SJCRH30 (cell line): ENCODE measurements at regions not wholly inside any gene's neighbourhood (a gene's known extent, or its start where the extent isn't known, plus 50 kb on each side); places are given as distances from the start of the nearest gene placed in this dataset.

Experiments used
- DNase-seq, 2 experiments: peaks; one replicate each; pipeline ENCODE4 v3.0.0-alpha.2; 2015 to 2020
- H3K27ac ChIP-seq: fragments of 250-450 bp; sonication (Bioruptor Pico); 2 replicates; pipeline ENCODE4 v1.5.1; 2020; ENCODE audit warnings: mild to moderate bottlenecking, moderate library complexity
- H3K27me3 ChIP-seq: fragments of 250-450 bp; sonication (Bioruptor Pico); 2 replicates; pipeline ENCODE4 v1.5.1; 2020; ENCODE audit warnings: mild to moderate bottlenecking, moderate library complexity
- H3K36me3 ChIP-seq: fragments of 250-450 bp; sonication (Bioruptor Pico); 2 replicates; pipeline ENCODE4 v1.5.1; 2020; ENCODE audit warnings: mild to moderate bottlenecking, moderate library complexity
- H3K4me1 ChIP-seq: fragments of 250-450 bp; sonication (Bioruptor Pico); 2 replicates; pipeline ENCODE4 v1.5.1; 2020; ENCODE audit warnings: mild to moderate bottlenecking, moderate library complexity
- H3K4me3 ChIP-seq: fragments of 250-450 bp; sonication (Bioruptor Pico); 2 replicates; pipeline ENCODE4 v1.5.1; 2020; ENCODE audit warnings: mild to moderate bottlenecking, moderate library complexity
- H3K9me3 ChIP-seq: fragments of 250-450 bp; sonication (Bioruptor Pico); replicated peaks from 2 replicates; pipeline ENCODE4 v1.5.1; 2020; ENCODE audit warnings: mild to moderate bottlenecking, moderate library complexity

DNA sequence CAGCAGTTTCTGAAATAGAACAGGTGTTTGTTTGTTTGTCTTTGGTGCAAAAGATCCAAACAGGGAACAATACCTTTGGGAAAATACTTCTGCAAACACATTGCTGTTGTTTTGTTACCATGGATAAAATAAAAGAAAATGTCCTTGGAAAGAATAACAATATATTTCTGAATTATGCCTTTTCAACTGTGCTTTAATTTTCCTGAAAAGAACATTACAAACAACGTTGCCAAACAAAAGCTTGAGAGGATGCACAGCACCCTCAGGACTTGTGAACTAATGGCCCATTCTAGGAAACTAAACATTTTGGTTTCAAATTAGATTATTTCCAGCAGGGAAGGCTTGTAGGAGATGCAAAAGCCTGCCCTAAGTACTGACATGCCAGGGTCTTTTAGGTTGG lies 967.2 kb downstream of the TLE4 start:
- H3K27me3 ChIP-seq, result no peaks in the 10 kb centered on the region
- H3K9me3 ChIP-seq, result no peaks in the 10 kb centered on the region
- no peaks in the 10 kb centered on the region for H3K36me3 ChIP-seq
- no peak overlapping the region for H3K27ac ChIP-seq
- DNase-seq, result no peak
- no peaks in the 10 kb centered on the region; the same call in 1 of the 2 replicates for H3K4me1 ChIP-seq
- no peak overlapping the region for H3K4me3 ChIP-seq

DNA sequence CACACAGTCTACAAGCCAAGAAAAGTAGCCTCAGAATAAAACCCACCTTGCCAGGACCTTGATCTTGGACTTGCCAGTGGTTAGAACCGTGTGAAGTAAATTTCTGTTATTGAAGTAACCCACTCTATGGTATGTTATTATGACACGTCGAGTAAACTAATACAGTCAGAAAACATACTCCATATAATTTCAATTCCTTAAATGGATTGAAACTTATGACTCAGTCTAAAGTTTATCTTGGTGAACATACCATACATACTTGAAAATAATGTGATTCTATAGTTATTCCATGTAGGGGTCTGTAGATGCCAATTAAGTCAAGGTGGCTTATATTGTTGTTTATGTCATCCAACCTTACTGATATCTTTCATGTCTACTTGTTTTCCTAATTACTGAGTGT lies 950.7 kb downstream of the TLE4 start:
- H3K4me3 ChIP-seq, result no peak overlapping the region
- H3K27ac ChIP-seq, result no peak overlapping the region
- DNase-seq, result no peak
- H3K27me3 ChIP-seq, result no peaks in the 10 kb centered on the region
- H3K9me3 ChIP-seq, result peaks cover 13% of the 10 kb centered on the region; the same call in 1 of the 2 replicates
- H3K36me3 ChIP-seq, result no peaks in the 10 kb centered on the region
- H3K4me1 ChIP-seq, result no peaks in the 10 kb centered on the region

DNA sequence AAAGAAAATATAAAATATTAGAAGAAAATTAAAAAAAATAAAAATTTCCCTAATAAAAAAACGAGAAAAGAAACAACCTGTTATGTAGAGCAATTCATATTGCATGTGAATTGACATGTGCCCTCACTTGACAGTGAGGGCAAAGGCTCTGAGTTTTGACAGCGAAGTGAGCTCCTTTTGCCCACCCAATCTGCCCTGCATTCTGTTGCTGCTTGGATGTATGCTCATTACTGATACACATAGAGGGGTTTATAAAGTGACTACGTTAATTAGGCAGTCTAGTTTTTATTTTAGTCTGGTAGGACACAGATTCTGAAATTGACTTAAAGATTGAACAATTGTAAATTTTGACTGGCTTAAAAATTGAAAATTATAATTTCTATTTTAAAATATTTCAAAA lies 949.4 kb downstream of the TLE4 start:
- no peaks in the 10 kb centered on the region for H3K4me1 ChIP-seq
- H3K36me3 ChIP-seq, result no peaks in the 10 kb centered on the region
- DNase-seq, result no peak
- H3K27me3 ChIP-seq, result no peaks in the 10 kb centered on the region
- H3K9me3 ChIP-seq, result peaks cover 6% of the 10 kb centered on the region; the same call in 1 of the 2 replicates
- no peak overlapping the region for H3K4me3 ChIP-seq
- no peak overlapping the region for H3K27ac ChIP-seq

DNA sequence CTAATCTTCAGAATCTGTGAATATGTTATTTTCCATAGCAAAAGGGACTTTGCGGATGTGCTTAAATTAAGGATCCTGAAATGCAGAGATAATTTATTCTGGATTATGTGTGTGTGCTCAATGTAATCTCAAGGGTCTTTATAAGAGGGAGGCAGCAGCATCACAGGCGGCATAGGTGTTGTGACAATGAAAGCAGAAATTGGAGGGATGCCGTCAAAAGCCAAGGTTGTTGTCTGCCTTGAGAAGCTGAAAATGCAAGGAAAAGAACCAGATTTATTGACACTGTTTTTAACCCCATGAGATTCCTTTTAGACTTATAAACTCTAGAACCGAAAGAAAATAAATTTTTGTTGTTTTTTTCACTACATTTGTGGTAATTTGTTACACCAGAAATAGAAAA lies 948.5 kb downstream of the TLE4 start:
- DNase-seq, result no peak
- Histone ChIP-seq H3K4me3 (no peak overlapping the region), H3K36me3 (no peaks in the 10 kb centered on the region), H3K27me3 (no peaks in the 10 kb centered on the region), H3K27ac (no peak overlapping the region), H3K4me1 (no peaks in the 10 kb centered on the region), H3K9me3 (peaks cover 9% of the 10 kb centered on the region; the same call in 1 of the 2 replicates)

DNA sequence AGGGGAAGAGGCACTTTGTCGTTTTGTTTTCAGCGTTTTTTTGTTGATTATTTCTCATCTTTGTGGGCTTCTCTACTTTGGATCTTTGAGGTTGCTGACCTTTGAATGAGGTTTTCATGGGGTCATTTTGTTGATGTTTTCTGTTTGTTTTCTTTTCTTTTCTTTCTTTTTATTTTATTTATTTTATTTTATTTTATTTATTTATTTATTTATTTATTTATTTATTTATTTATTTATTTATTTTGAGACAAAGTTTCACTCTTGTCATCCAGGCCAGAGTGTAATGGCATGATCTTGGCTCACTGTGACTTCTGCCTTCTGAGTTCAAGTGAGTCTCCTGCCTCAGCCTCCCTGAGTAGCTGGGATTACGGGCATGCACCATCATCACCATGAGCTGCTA lies 946.7 kb downstream of the TLE4 start:
- no peak overlapping the region for H3K27ac ChIP-seq
- H3K4me1 ChIP-seq, result no peaks in the 10 kb centered on the region
- DNase-seq, result no peak
- H3K36me3 ChIP-seq, result no peaks in the 10 kb centered on the region
- no peaks in the 10 kb centered on the region for H3K27me3 ChIP-seq
- H3K4me3 ChIP-seq, result no peak overlapping the region
- H3K9me3 ChIP-seq, result peaks cover 7% of the 10 kb centered on the region; the same call in 1 of the 2 replicates

DNA sequence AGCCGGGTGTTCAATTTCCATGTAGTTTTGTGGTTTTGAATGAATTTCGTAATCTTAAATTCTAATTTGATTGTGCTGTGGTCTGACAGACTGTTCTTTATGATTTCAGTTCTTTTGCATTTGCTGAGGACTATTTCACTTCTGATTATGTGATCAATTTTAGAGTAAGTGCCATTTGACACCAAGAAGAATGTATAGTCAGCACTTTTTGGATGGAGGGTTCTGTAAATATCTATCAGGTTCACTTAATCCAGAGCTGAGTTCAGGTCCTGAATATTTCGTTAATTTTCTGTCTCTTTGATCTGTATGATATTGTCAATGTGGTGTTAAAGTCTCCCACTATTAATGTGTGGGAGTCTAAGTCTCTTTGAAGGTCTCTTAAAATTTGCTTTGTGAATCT lies 944.9 kb downstream of the TLE4 start:
- H3K9me3 ChIP-seq, result peaks cover 5% of the 10 kb centered on the region; the same call in 1 of the 2 replicates
- H3K27ac ChIP-seq, result no peak overlapping the region
- H3K27me3 ChIP-seq, result no peaks in the 10 kb centered on the region
- no peaks in the 10 kb centered on the region for H3K4me1 ChIP-seq
- H3K4me3 ChIP-seq, result no peak overlapping the region
- DNase-seq, result no peak
- H3K36me3 ChIP-seq, result no peaks in the 10 kb centered on the region

DNA sequence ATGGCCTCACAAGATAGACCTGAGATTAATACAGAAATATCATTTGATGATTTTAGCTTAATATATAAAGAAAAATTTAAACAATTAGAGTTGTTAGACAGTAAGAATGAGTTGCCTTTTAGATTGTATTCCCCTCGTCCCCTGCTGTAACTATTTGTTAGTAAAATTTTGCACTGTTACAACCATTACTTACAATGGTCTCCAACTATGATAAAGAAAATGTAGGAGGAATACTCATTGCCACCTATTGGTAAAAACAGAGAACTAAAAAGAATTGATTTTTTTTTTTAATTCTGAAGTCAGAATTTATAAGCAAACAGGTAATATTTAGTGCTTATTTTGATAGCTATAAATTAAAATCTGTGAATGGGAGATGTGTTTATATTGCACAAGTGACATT lies 937.6 kb downstream of the TLE4 start:
- Histone ChIP-seq H3K4me1 (peaks cover under 1% of the 10 kb centered on the region; the same call in 1 of the 2 replicates), H3K27ac (no peak overlapping the region), H3K36me3 (no peaks in the 10 kb centered on the region), H3K9me3 (no peaks in the 10 kb centered on the region), H3K27me3 (no peaks in the 10 kb centered on the region), H3K4me3 (no peak overlapping the region)
- no peak for DNase-seq

DNA sequence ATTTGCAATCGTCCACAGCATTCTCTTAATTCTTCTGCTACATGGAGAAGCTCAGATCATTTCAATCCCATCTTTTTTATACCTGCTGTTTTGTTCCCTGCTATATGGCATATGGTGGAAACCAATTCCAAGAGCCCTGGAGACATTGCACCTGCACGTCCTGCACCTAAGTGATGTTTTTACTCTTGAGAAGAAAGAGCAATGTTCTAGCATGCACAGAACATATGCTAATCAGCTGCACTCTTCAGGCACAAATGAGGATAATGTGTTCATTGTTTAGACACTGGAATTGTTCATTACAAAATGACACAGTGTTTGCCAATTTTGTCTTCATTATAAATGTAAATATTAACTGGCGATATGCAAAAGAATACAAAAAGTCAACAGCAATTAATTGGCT lies 935.8 kb downstream of the TLE4 start:
- no peak overlapping the region for H3K4me3 ChIP-seq
- H3K4me1 ChIP-seq, result peaks cover 11% of the 10 kb centered on the region
- no peaks in the 10 kb centered on the region for H3K36me3 ChIP-seq
- H3K27ac ChIP-seq, result no peak overlapping the region
- no peaks in the 10 kb centered on the region for H3K27me3 ChIP-seq
- no peak for DNase-seq
- H3K9me3 ChIP-seq, result no peaks in the 10 kb centered on the region; the same call in 1 of the 2 replicates

DNA sequence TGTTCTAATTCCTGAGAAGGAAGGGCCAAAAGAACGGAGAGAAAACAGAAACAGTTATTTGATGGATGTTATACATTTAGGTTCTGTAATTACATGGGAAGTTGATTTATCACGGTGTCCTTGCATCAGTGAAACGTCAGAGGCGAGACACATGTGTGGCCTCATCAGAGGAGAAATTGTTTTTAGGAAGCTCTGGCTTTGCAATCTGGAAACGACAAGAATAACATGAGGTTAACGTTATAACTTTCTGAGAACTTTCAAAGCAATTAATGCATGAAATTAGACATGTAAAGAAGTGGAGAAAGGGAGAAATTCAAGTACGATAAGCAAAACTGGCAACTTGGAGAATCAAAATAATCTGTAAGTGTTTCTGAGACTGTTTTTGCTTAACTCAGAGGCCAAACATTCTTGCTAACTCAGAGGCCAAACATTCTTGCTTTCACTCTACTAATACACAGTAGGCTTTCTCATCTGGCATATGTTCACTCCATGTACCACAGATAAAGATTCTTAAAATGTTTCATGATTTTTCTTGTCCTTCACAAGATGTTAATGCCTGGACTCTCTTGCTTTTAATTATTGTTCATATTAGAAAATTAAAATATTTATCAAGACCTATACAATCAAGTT lies 933.0 kb downstream of the TLE4 start:
- no peaks in the 10 kb centered on the region for H3K36me3 ChIP-seq
- peaks cover 11% of the 10 kb centered on the region for H3K4me1 ChIP-seq
- no peak overlapping the region for H3K27ac ChIP-seq
- no peaks in the 10 kb centered on the region for H3K27me3 ChIP-seq
- no peak for DNase-seq
- no peak overlapping the region for H3K4me3 ChIP-seq
- no peaks in the 10 kb centered on the region; the same call in 1 of the 2 replicates for H3K9me3 ChIP-seq

DNA sequence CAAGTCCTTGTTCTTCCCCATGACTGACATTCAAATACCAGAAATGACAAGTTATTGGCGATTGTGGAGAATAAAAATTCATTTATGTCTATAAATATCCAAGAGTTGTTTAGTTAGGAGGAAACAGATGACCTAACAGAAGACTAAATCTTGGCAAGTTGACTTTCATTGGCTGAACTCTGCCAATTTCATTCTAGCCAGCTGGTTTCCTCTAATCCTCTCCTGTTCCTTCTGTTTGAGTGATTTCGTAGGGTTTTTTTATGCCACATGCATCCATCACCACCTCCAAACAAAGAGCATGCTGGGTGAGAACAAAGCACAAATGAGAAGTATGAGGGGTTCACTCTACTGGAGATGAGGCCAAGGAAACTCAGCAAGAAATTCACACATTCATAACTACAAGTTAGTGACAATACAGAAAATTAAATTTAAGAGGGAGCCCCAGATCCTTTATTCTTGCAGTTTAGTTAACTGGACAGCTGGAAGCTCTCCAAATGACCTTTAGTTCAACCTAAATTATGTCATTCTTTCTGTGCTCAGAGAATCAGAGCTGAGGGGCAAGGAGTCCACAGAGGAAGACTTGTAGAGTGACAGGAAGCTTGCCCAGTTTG lies 932.0 kb downstream of the TLE4 start:
- H3K9me3 ChIP-seq, result no peaks in the 10 kb centered on the region; the same call in 1 of the 2 replicates
- peak; percentile 8 to 55 for DNase-seq
- no peaks in the 10 kb centered on the region for H3K36me3 ChIP-seq
- no peak overlapping the region for H3K4me3 ChIP-seq
- no peaks in the 10 kb centered on the region for H3K27me3 ChIP-seq
- H3K27ac ChIP-seq, result 0 out of 2 replicates have a peak overlapping the region, but pooled peaks have one; percentile 20
- H3K4me1 ChIP-seq, result peaks cover 11% of the 10 kb centered on the region

DNA sequence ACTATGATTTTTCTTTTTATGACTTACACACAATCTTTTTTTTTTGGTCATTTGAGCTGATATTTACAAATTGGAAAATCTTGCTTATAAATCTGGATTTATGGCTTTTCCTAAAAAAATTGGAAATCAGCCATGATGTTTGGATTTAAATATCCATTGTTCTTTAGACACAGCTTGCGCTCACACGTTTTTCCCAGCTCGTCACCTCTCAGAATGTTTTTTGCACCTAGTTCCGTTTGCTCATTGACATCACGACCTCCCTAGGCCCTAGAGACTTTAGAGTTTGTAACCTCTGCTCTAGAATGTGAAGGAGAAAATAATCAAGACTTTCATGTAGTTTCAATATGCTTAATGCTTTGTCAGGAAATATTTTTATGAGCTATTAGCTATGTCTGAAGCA lies 930.5 kb downstream of the TLE4 start:
- Histone ChIP-seq H3K9me3 (no peaks in the 10 kb centered on the region; the same call in 1 of the 2 replicates), H3K36me3 (no peaks in the 10 kb centered on the region), H3K4me1 (peaks cover 11% of the 10 kb centered on the region), H3K27ac (no peak overlapping the region), H3K27me3 (no peaks in the 10 kb centered on the region), H3K4me3 (no peak overlapping the region)
- no peak for DNase-seq

DNA sequence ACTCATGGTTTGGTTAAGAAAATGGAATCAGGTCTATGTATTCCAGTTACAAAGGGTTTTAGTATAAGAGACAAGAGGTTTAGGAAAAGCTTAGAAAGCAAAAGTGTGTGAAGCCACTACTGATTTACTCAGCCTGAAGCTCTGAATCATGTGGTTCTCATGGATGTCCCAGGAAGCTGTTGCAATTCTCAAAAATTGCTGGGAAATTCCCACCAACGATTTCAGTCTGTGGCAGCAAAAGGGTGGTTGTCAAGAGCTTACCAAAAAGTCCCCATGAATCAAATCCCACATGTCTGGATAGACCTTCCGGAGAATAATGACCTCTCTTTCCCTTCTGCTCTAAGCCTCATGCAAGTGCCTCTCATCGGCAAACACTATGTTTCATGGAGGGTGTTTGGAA lies 929.9 kb downstream of the TLE4 start:
- no peaks in the 10 kb centered on the region for H3K36me3 ChIP-seq
- H3K27me3 ChIP-seq, result no peaks in the 10 kb centered on the region
- no peak for DNase-seq
- H3K27ac ChIP-seq, result no peak overlapping the region
- H3K4me3 ChIP-seq, result no peak overlapping the region
- H3K4me1 ChIP-seq, result peaks cover 14% of the 10 kb centered on the region
- no peaks in the 10 kb centered on the region; the same call in 1 of the 2 replicates for H3K9me3 ChIP-seq

DNA sequence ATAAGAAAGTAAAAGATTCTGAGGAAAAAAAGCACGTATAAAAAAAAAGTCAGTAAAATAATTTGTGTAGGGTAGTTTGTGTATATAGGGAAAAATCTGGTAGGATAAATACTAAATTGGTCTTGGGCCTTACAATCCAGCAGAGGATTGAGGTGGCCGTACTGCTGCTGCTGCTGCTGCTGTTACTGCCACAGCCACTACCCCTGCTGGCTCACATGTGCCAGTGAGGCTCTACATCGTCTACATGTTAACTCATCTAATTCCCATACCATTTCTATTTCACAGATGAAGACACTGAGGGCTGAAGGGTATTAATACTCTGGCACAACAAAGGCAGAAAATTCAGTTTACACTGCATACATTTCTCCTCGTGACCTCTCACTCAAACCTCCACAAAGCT lies 928.5 kb downstream of the TLE4 start:
- Histone ChIP-seq H3K9me3 (peaks cover 9% of the 10 kb centered on the region), H3K27me3 (no peaks in the 10 kb centered on the region), H3K4me1 (peaks cover 14% of the 10 kb centered on the region), H3K36me3 (no peaks in the 10 kb centered on the region), H3K27ac (no peak overlapping the region), H3K4me3 (no peak overlapping the region)
- DNase-seq, result peak in 1 of 2 experiments; percentile 18

DNA sequence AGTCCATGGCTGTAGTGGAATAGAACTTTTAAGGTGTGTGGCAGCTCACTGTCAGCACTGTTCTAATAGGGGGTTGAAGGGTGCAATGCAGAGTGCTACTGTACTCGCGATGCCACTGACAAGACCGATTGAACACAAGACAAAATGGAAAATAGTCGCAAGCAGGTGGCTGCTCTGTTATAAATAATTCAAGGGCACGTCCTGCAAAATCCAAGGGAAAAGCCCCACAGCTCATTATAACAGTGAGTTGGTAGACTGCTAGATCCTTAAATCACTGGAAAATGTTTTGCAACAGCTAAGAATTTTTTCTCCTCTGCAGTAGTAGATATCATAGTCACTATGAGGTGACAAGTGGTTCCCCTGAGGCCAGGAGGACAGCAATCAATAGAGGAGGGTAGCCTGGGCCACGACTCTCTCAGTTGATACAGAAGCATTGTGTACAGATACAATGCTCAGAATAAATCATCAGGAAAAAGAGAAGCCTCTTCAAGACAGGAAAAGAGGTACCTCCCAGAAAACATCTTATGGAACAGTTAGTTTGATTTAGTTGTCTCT lies 926.3 kb downstream of the TLE4 start:
- H3K27ac ChIP-seq, result no peak overlapping the region
- DNase-seq, result peak in 1 of 2 experiments; percentile 36

DNA sequence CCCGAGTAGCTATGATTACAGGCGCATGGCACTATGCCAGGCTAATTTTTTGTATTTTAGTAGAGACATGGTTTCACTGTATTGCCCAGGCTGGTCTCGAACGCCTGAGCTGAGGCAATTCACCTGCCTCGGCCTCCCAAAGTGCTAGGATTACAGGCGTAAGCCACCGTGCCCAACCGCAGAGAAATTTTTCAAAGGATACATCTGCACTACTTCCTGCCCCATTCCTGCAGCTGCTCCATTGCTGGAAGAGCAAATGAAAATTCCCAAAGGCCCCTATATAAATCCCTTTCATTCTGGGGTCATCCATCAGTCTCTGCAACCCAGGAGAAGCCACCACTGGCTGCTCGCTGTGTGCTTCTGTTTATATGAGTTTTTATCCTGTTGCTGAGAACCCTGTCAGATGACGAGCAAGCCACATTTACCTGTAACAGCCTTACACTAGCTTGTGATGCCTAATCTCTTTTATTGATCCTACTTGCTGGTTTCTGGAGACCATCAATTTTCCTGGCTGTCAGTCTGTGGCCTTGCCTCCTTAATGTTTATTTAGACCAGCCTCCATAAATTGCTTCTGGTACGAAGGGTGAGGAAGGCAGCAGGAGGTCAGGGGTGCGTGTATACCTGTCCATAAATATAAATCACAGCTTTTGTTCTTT lies 925.3 kb downstream of the TLE4 start:
- Histone ChIP-seq H3K9me3 (peaks cover 9% of the 10 kb centered on the region; the same call in 1 of the 2 replicates), H3K4me1 (peaks cover 8% of the 10 kb centered on the region; the same call in 1 of the 2 replicates), H3K36me3 (no peaks in the 10 kb centered on the region), H3K27ac (no peak overlapping the region), H3K27me3 (no peaks in the 10 kb centered on the region), H3K4me3 (no peak overlapping the region)
- peak; percentile 66 to 79 for DNase-seq

More for the DNA sequence above, 926.3 kb downstream of the TLE4 start:
- Histone ChIP-seq H3K9me3 (peaks cover 9% of the 10 kb centered on the region), H3K27me3 (no peaks in the 10 kb centered on the region), H3K4me3 (no peak overlapping the region), H3K4me1 (peaks cover 3% of the 10 kb centered on the region; the same call in 1 of the 2 replicates), H3K36me3 (no peaks in the 10 kb centered on the region)
